Activated naive CD4-positive, alpha-beta T cell treated with anti-CD3 and anti-CD28 coated beads, Interleukin-2, amount 50 U/mL, for 16 hours (primary cell): ENCODE measurements at regions not wholly inside any gene's neighbourhood (a gene's known extent, or its start where the extent isn't known, plus 50 kb on each side); places are given as distances from the start of the nearest gene placed in this dataset.

Source experiments
- DNase-seq: peaks from one replicate; pipeline ENCODE4 v3.0.0-alpha.2; 2020

DNA sequence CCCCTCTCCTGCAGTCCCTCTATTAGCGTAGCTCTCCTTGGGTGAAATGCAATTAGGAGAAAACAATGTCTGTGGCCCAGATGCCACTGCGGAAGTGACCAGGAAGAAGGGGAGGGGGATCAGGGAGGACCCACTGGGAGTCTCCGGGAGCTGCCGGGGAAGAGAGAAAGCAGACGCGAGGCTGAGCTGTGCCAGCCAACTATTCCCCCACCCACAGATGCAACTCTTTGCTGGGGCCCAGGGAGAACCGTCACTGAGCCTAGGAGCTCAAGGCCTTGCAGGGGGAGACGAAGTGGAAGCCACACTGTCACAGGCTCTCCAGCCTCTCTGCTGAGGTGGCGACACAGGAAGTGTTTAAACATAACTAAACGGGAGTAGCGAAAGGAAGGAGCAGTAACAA lies 149.2 kb downstream of the BCOR start:
- no peak for DNase-seq

- DNase-seq: no peak
Measured at GRCh38 chrX:39950018-39950688, 147.6 kb downstream of the BCOR start.

DNA sequence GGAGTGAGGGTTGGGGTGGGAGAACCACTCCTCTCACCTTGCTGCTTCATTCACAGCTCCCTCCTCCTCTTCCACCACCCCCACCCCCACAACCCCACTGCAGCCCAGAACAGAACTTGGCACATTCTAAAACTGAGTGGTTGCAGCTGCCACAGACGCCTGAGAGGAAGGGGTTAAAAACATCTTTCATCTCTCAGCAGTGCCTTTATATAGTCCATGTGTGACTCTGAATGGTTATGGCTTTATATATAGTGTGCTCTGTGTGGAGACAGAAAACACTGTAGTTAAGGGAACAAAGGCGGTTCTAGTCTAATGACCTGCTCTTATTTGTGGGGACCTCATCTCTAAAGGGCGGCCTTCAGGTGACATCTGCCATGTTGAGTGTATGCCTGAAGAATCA lies 144.8 kb downstream of the BCOR start:
- no peak for DNase-seq

- no peak for DNase-seq
Measured at GRCh38 chrX:39953879-39954278, 143.9 kb downstream of the BCOR start.

GRCh38 chrX:39954851-39955250 lies 142.9 kb downstream of the BCOR start:
- DNase-seq: no peak

- DNase-seq: no peak
Measured at GRCh38 chrX:39955625-39956024, 142.1 kb downstream of the BCOR start.

DNA sequence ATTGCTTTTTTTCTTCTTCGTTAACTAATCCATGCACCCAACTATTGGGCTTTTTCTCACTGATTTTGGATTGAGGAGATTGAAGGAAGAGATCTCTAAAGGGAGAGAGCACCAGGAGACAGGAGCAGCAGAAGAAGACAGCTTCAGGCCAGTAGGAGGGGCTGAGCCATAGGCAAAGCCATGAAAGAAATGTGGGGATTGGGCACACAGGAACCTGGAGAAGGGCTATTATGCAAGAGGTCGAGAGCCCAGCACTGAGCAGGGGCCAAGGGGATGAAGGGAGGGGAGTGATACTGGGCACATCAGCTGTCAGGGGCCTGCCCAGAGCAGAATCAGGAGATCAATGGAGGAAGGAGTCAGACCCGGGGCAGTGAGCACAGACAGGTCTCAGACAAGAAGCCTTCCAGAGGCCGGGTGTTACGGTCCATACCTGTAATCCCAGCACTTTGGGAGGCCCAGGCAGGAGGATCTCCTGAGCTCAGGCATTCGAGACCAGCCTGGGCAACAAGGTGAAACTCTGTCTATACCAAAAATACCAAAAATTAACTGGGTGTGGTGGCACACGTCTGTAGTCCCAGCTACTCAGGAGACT lies 140.9 kb downstream of the BCOR start:
- DNase-seq: no peak

GRCh38 chrX:39957816-39958566 lies 139.8 kb downstream of the BCOR start:
- DNase-seq: no peak

- no peak for DNase-seq
Measured at GRCh38 chrX:39958850-39959249, 138.9 kb downstream of the BCOR start.

DNA sequence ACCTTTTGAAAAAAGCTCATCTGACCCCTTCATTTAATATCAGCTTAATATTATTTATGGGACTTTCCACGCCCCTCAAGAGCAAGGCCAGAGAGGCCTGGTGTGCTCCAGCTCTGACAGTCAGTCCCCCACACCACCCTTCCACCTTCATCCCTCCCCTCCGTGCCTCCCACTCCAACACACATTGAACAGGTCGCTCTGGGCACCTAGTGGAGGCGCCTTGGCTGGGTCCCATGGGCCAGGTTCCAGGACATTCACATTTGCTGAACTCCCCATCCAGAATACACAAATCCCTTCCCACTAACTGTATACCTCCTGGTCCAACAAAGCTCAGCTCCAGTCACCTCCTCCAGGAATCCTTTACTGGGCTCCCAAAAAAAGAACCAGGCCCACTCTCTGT lies 137.5 kb downstream of the BCOR start:
- DNase-seq: no peak

- DNase-seq: no peak
Measured at GRCh38 chrX:39961441-39961840, 136.3 kb downstream of the BCOR start.

DNA sequence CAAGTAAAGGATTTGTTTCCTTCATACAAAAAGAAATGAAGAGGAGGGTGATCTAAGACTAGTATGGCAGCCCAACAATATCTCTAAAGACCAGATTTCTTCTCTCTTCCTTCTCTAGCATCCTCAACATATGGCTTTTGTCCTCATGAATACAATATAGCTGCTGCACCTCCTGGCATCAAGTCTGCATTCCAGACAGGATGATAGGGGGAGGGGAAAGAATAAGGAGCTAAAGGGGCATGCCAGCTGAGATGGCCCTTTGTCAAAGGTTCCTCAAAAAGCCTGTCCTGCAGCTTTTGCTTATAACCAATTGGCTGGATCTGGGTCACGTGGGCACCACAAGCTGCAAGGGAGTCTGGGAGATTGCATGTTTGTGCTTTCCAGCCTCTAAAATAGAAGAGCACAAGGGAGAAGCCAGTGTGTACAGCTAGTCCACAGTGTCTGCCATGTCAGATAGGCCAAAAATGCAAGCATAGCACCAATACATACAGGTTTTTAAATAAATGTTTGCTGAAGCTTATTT lies 132.6 kb downstream of the BCOR start:
- no peak for DNase-seq

GRCh38 chrX:39966176-39966575 lies 131.6 kb downstream of the BCOR start:
- no peak for DNase-seq

GRCh38 chrX:39967348-39967747 lies 130.4 kb downstream of the BCOR start:
- no peak for DNase-seq

DNA sequence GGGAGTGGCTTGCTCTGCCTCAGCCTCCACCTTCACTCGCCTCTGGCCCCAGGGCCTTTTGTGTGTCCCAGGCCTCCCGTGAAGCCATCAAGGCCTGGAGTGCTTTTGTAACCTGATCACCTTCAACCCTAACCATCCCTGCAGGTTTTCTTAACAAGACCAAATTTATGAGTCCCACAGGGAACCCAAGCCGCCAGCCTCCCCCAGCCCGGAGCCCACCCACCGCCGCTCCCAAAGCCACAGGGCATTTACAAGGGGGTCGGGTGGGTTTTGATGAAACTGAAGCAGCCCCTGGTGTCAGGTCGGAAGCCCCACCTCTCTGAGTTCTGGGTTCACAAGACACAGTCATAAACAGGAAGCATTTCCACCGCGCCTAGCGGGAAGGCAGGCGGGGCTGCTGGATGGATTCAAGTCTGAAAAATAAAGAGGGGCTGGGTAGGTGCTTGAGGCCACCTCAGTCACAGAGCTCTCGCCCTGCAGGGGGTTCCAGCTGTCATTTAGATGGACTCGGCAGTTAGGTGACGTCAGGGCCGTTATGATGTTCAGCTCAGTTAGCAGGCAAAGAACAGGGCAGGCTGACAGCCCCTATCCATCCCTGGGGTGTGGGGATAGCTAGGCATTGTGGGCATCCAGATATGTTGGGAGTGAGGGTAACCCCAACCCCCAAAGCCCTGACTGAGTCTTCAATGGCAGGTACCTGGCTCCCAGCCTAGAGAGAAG lies 128.5 kb downstream of the BCOR start:
- peak; percentile 11 for DNase-seq

DNA sequence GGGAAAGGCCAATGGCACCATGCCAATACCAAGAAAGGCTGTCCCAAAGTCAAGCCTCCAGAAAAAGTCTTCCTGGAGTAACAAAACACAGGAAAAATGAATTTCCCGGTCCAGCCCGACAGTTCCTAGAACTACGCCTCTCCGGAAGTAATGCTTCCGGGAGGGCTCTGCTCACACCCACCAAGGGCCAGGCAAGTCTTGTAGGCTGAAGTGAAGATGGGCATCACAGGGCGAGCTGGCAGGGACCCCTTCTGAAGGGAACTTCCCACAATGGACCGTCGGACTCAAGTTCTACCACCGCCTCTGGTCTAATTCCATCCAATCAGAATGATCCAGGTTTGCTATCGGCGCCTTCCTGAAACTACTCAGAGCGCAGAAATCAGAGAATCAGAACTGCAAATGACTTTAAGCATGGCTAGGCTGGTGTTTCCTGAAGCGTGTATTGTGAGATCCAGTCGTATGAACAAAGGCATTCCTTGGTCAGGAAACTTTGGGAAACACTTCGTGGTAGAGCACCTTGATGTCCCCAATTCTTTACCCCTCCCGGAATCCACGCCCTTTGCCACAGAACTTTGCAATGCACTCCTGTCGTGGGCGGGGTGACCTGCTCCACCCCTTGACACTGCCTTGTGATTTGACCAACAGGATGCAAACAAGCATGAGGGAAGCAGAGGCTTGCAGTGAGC lies 127.8 kb downstream of the BCOR start:
- no peak for DNase-seq

DNA sequence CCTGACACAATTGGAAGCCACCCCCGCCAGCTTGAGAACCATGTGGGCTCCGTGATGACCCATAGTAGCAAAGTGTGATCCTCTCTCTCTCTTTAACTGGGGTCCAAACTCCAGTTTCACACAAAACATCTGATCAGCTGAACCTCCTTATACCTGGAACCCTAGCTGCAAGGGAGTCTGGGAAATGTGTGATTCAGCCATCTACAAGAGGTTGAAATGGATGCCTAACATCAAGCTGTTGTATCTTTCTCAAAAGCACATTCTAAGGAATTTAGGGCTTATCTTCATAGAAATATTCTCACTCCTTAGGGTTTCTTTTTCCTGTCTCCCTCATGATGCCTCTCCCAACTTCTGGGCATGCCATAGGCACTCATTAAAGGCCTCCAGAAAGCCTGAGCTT lies 126.0 kb downstream of the BCOR start:
- no peak for DNase-seq

GRCh38 chrX:39972340-39972739 lies 125.4 kb downstream of the BCOR start:
- no peak for DNase-seq

DNA sequence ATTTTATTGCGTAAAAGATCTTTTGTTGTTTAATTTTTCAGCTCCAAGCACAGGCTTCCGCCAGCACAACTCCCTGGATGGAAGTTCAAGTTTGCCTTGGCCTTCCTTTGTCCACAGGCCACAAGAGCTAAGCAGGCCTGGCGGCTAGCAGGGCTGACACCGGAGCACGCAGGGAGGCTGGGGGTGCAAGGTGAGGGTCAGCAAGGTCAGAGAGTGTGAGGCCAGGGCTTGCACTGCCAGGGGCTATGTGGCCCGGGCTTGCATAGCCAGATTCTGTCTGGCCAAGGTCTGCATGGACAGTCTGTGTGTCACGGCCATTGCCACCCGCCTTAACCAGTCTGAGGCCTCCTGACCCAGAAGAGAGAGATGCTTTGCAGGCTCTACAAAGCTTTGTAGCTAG lies 123.9 kb downstream of the BCOR start:
- no peak for DNase-seq

DNA sequence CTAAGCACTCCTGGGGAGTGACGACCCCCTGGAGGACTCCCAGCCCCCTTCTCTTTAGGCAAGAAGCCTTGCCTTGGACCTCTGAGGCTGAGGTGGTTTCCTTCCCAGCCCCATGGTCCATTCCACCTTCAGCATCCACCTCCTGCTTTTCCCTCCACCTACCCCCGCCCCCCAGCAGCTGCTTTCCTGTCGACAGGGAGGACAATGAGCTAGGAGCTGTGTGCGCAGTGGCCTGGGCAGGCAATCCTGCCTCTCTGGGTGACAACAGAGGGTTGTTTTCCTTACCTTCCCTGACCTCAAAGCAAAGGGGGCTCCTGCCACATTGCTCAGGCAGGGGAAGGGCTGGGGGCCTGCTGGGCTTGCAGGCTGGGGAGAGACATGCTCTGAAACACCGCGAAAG lies 123.5 kb downstream of the BCOR start:
- no peak for DNase-seq

DNA sequence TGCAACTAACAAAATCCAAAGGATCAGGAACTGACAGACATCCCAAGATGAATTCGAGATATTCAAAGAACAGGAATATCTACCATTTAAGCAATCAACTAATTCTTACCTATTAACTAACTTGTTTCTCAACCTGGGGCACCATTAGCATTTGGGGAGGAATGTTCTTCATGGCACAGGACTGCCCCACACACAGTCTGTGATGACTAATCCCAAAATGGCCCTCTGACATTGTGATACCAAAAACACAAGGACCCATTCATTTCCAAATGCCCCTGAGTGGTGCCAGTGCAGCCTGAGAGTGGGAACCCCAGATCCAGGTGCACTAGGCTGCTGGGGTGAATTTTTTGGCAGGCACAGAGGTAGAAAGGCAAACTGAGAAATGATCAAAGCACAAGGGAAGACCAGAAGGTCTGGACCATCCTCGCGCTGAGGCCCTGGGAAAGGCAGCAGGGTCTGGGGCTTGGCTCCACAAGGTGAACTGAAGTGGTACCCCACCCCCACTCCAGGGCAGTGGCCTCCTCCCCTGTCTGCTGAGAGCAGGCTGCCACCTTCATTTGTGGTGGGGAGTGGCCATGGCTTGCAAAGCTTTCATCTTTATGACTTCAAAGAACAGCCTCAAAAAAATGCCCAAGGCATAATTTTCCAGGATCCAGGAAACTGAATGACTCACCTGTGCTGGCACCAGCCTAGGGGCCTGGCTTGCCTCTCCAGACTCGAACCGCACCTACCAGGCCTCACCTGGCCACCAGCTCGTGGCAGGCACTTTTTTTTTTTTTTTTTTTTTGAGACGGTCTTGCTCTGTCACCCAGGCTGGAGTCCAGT lies 122.4 kb downstream of the BCOR start:
- DNase-seq: no peak

GRCh38 chrX:39981946-39982345 lies 115.8 kb downstream of the BCOR start:
- no peak for DNase-seq
